ENCODE measurements at regions not wholly inside any gene's neighbourhood (a gene's known extent, or its start where the extent isn't known, plus 50 kb on each side); places are given as distances from the start of the nearest gene placed in this dataset.

DNA sequence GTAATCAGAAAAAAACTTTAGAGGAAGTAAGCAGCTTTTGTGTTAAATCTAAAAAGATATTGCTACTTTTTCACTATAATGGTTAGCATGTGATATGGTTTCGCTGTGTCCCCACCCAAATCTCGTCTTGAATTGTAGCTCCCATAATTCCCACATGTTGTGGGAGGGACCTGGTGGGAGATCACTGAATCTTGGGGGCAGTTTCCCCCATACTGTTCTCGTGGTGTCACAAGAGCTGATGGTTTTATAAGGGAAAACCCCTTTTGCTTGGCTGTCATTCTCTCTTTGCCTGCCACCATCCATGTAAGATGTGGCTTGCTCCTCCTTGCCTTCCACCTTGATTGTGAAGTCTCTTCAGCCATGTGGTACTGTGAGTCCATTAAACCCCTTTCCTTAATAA lies 117.1 kb downstream of the KCNJ2 start:
- TF ChIP-seq, protein P1, sequence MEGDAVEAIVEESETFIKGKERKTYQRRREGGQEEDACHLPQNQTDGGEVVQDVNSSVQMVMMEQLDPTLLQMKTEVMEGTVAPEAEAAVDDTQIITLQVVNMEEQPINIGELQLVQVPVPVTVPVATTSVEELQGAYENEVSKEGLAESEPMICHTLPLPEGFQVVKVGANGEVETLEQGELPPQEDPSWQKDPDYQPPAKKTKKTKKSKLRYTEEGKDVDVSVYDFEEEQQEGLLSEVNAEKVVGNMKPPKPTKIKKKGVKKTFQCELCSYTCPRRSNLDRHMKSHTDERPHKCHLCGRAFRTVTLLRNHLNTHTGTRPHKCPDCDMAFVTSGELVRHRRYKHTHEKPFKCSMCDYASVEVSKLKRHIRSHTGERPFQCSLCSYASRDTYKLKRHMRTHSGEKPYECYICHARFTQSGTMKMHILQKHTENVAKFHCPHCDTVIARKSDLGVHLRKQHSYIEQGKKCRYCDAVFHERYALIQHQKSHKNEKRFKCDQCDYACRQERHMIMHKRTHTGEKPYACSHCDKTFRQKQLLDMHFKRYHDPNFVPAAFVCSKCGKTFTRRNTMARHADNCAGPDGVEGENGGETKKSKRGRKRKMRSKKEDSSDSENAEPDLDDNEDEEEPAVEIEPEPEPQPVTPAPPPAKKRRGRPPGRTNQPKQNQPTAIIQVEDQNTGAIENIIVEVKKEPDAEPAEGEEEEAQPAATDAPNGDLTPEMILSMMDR (IDR thresholded peaks at IDR 0.05) = no peak
- TF ChIP-seq POLR2A (IDR thresholded peaks at IDR 0.05) = no peak

Measured in Peyer's patch (tissue), 4 donors.